ENCODE measurements at regions not wholly inside any gene's neighbourhood (a gene's known extent, or its start where the extent isn't known, plus 50 kb on each side); places are given as distances from the start of the nearest gene placed in this dataset.

- no peaks in the 10 kb centered on the region for H3K9me3 ChIP-seq (ENCODE audit: control insufficient read depth in 1 of 2, insufficient read depth in 1 of 2, low read length in 2 of 2)
- H3K4me3 Mint-ChIP-seq, result no peak overlapping the region
- H3K27ac Mint-ChIP-seq, result no peak overlapping the region
- H3K27me3 ChIP-seq (ENCODE audit: control insufficient read depth in 1 of 2, insufficient read depth in 2 of 2, low read length in 2 of 2), result no peaks in the 10 kb centered on the region
- no peaks in the 10 kb centered on the region for H3K36me3 ChIP-seq (ENCODE audit: insufficient read depth, low read length)
- no peaks in the 10 kb centered on the region for H3K27me3 Mint-ChIP-seq
- H3K4me3 ChIP-seq (ENCODE audit: low read length), result no peak overlapping the region
- POLR2A ChIA-PET, result no interaction called here
- no peaks in the 10 kb centered on the region for H3K4me1 ChIP-seq (ENCODE audit: insufficient read depth, low read length)
- H3K9me3 Mint-ChIP-seq, result peaks cover 4% of the 10 kb centered on the region
- CTCF ChIA-PET, result no interaction called here
- no peak for TF ChIP-seq CTCF (IDR thresholded peaks at IDR 0.05)
- no peaks in the 10 kb centered on the region for H3K36me3 Mint-ChIP-seq (ENCODE audit: low read depth)
- intact Hi-C loops (cut with DNase I, micrococcal nuclease), result no loop called here
- no peak for DNase-seq
- no peak for ATAC-seq (ENCODE audit: poor library complexity)
- H3K27ac ChIP-seq (ENCODE audit: low read depth in 1 of 2, low read length in 2 of 2), result no peak overlapping the region
- no peaks in the 10 kb centered on the region for H3K4me1 Mint-ChIP-seq (ENCODE audit: low read depth)
Observed at GRCh38 chr13:79990048-79990447, 350.9 kb downstream of the SPRY2 start.

GRCh38 chr13:79989217-79989661, 351.7 kb downstream of the SPRY2 start:
- Mint-ChIP-seq H3K4me3 (no peak overlapping the region), H3K9me3 (peaks cover 4% of the 10 kb centered on the region), H3K4me1 (ENCODE audit: low read depth) (no peaks in the 10 kb centered on the region), H3K27me3 (no peaks in the 10 kb centered on the region), H3K27ac (no peak overlapping the region), H3K36me3 (ENCODE audit: low read depth) (no peaks in the 10 kb centered on the region)
- no peaks in the 10 kb centered on the region for H3K36me3 ChIP-seq (ENCODE audit: insufficient read depth, low read length)
- ATAC-seq (ENCODE audit: poor library complexity) (no peak), DNase-seq (no peak)
- H3K9me3 ChIP-seq (ENCODE audit: control insufficient read depth in 1 of 2, insufficient read depth in 1 of 2, low read length in 2 of 2), result no peaks in the 10 kb centered on the region
- POLR2A ChIA-PET, result no interaction called here
- no peaks in the 10 kb centered on the region for H3K27me3 ChIP-seq (ENCODE audit: control insufficient read depth in 1 of 2, insufficient read depth in 2 of 2, low read length in 2 of 2)
- H3K4me3 ChIP-seq (ENCODE audit: low read length), result no peak overlapping the region
- H3K4me1 ChIP-seq (ENCODE audit: insufficient read depth, low read length), result no peaks in the 10 kb centered on the region
- intact Hi-C loops (cut with DNase I, micrococcal nuclease), result no loop called here
- CTCF ChIA-PET, result no interaction called here
- no peak for TF ChIP-seq CTCF (IDR thresholded peaks at IDR 0.05)
- H3K27ac ChIP-seq (ENCODE audit: low read depth in 1 of 2, low read length in 2 of 2), result no peak overlapping the region

- H3K36me3 ChIP-seq (ENCODE audit: insufficient read depth, low read length), result no peaks in the 10 kb centered on the region
- H3K27me3 ChIP-seq (ENCODE audit: control insufficient read depth in 1 of 2, insufficient read depth in 2 of 2, low read length in 2 of 2), result no peaks in the 10 kb centered on the region
- DNase-seq (no peak), ATAC-seq (ENCODE audit: poor library complexity) (no peak)
- POLR2A ChIA-PET, result no interaction called here
- Mint-ChIP-seq H3K9me3 (peaks cover 4% of the 10 kb centered on the region), H3K36me3 (ENCODE audit: low read depth) (no peaks in the 10 kb centered on the region), H3K4me3 (no peak overlapping the region), H3K27ac (no peak overlapping the region), H3K27me3 (no peaks in the 10 kb centered on the region), H3K4me1 (ENCODE audit: low read depth) (no peaks in the 10 kb centered on the region)
- no peak overlapping the region for H3K27ac ChIP-seq (ENCODE audit: low read depth in 1 of 2, low read length in 2 of 2)
- no peaks in the 10 kb centered on the region for H3K4me1 ChIP-seq (ENCODE audit: insufficient read depth, low read length)
- intact Hi-C loops (cut with DNase I, micrococcal nuclease), result no loop called here
- CTCF ChIA-PET, result no interaction called here
- H3K9me3 ChIP-seq (ENCODE audit: control insufficient read depth in 1 of 2, insufficient read depth in 1 of 2, low read length in 2 of 2), result no peaks in the 10 kb centered on the region
- no peak for TF ChIP-seq CTCF (IDR thresholded peaks at IDR 0.05)
- H3K4me3 ChIP-seq (ENCODE audit: low read length), result no peak overlapping the region
Observed at GRCh38 chr13:79988573-79988972, 352.4 kb downstream of the SPRY2 start.

Measured in CD4-positive, alpha-beta T cell (primary cell).